Stimulated activated CD4-positive, alpha-beta T cell treated with anti-CD3 and anti-CD28 coated beads, Interleukin-1b, Interleukin-23, amount 100 ng/mL, for 24 hours (primary cell): ENCODE measurements at regions not wholly inside any gene's neighbourhood (a gene's known extent, or its start where the extent isn't known, plus 50 kb on each side); places are given as distances from the start of the nearest gene placed in this dataset.
A peak's percentile ranks its signal among the peaks of the same experiment; 100 is the strongest.
"Not testable (repeated sequence)": the region's sequence is repeated elsewhere in the genome, so short reads cannot be mapped to it uniquely, and the experiment has no call there.

Source experiments
- DNase-seq, 4 experiments: peaks; one replicate each; pipeline ENCODE4 v3.0.0-alpha.2; 2020; ENCODE audit warnings: low read depth in 4 of 4, low spot score in 1 of 4

DNA sequence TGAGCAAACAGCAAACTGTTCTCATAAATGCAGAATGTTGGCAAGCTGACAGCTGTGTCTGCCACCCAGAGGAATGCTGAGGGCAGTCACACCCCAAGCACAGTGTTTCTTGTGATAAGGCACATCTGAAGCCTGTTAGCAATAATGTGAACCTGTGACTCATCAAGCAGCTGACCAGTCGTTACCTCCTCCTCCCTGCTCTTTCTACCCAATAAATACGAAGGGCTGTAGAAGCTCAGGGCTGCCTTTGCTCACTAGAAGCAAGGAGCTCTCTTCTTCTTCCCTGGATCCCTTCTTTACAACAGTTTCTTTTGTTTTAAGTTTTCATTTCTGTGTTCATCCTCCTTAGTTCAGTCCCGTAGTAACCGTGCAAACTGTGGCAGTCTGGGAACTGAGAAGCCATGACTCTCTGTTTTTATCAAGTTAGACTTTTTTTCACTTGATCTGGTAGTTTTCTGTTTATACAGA, 160.3 kb upstream of the ZNF184 start:
- DNase-seq = not testable (repeated sequence)

DNA sequence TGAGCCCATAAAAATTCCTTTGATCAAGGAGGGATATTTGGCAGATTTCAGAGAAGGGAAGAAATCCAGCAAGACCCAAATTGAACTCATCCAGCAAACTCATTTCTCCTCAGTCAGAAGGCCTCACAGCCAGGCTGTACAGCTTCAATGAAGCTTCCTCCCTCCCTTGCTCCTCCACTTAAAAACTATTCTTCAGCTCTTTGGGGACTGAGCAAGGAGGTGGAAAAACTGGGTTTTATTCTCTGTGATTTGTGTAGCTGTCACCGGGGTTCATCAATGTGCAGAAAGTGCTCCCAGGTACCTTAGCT, 158.7 kb upstream of the ZNF184 start:
- DNase-seq = no peak

DNA sequence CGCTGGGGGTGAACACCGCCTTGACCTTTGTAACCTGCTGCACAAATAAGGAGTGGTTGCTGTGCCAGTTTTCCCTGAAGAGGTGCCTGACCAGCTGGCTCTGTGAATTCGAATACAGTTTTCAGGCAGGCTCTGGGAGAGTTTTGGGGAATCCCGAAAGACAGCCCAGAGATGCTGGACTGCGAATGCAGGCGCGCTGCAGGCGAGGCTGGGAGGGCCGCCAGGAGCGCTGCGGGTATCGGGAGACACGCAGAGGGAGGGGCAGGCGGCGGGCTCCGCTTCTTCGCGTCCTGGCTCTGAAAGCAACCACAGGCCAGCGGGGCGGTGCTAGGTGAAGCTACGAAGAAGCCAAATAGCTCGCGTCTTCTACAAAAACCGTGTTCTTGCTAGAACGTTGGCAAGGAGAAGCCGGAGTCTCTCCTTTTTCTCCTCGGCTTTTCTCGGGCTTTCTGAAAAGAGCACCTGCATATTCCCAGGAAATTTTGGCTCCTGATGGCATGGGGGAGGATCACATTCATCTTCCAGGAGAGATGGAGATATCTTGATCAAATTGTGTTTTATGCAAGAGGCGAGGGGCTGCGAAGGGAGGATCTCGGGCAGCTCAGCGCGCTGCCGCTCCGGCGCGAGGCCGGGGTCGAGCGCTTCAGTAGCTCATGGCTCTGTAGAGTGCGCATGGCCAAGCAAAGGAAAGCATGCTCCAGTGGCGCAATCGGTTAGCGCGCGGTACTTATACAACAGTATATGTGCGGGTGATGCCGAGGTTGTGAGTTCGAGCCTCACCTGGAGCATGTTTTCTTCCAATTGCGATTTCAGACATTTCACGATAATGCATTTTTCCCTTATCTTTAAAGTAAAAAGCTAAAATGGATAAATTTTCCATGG, 158.1 kb upstream of the ZNF184 start:
- peak in 3 of 4 experiments; percentile 36 to 58 (median 57) for DNase-seq

DNA sequence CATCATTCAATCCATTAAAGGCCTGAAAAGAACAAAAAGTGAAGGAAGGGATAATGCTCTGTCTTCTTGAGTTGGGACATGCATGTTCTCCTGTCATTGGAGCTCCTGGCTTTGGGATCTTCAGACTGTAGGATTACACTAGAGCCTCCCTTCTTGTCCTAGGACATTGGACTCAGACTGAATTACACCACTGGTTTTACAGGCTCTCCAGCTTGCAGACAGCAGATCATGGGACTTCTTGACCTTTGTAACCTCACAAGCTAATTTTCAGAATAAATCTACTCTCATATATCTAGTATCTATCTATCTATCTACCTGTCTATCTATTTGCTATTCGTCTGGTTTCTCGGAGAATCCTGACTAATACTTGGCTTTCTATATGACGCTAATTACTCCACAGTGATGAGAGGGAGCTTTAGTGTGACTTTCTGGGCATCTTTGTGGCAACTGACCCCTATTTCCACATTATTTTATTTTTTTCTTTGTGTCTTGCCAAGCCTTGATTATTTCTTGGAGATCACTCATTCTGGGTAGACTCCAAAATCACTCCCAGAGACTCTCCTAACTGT, 151.9 kb upstream of the ZNF184 start:
- DNase-seq = no peak

DNA sequence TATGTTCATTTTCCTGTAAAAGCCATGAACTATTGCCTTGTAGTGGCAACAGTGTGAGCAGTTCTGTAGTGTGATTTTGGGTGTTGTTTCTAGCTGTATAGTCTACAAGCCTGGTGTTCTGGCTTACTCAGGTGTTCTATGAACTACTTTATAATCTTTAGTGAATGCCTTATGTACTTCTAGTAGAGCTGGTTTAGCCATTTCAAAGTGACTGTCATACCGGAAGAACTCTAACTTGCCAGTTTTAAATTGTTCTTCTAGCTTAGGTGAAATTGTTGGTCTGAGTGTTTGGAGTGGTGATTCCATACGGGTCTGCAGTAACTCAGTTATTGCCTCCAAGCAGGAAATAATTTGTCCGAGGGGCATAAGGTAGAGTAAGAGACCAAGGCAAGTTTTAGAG, 150.2 kb upstream of the ZNF184 start:
- no peak for DNase-seq

DNA sequence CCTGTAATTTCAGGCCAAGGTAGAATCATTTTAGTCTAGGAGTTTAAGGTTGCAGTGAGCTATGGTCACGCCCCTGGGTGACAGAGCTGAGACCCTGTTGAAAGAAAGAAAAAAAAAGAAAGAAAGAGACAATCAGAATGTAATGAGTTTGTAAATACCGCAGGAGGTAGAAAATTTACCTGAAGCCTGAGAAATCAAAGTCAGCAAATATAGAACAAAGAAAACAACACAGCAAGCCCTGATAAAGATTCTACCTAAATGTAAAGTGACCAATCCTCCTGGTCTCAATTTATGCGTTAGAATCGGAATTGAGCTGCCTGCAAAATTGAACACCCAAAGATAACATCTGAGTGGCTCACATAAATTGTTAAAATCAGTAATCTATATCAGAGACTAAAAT, 146.5 kb upstream of the ZNF184 start:
- no peak for DNase-seq

DNA sequence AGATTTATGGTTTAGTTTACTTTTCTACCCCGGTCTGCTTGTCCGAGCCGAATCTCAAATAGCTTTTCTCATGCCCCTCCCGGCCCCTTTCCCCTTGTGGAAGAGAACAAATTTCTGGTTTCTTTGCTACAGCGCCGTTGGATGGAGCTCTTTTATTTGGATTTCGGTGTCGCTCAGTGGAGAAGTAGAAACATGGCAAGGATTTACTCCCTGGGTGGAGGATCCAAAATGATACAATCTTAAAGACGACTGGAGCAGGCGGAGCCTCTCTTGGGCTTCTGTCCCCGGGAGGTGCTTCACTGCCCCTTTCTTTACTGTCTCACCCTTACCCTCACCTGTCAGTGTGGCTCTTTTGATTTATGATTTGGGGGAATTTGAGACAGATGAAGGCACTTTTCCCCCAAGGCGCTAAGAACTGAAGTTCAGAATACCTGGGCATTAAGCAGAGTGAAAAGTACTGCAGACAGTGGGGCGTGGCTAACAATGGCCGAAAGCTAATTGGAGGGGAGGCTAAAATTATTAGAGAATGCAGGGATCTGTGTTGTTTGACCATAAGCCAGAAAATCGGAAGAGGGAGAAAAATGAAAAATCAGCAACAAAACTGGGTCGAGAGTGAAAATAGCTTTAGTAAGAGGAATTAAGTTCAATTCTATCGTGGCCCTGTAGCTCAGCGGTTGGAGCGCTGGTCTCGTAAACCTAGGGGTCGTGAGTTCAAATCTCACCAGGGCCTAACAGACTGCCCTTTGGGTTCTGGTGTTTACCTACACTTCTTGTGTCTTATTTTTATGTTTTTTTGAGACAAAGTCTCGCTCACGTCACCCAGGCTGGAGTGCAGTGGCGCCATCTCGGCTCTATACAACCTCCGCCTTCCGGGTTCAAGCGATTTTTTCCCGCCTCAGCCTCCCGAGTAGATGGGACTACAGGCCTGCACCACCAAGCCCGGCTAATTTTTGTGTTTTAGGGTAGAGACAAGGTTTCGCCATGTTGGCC, 145.1 kb upstream of the ZNF184 start:
- peak in 1 of 4 experiments; percentile 7 for DNase-seq

DNA sequence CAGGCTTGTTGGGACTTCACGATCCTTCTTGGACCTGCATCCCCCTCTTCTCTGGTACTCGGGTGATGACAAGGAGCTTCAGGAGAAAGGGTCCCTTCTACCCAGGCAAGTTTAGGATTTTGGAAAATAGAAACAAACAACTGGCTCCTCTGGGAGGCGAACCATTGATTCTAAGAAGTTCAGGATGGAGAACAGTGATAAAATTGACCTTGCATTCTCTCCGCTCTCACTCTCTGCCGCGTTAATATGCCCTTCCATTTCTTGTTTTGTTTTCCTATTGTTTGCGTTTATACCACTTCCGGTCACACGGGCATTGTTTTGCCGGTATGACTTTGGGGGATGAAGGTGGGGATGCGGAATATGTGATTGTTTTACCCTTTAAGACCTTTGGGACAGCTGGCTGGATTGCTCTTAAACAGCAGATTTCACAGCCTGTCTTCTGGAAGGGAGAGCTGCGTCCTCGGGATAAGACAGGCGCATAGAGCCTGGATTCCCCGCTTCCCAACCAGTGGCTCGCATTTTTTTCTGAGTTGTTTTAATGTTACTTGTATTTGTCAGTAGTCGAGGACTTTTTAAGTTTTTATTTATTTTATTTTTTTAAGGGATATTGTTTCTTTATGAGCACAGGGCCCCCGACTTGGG, 144.3 kb upstream of the ZNF184 start:
- DNase-seq = no peak

DNA sequence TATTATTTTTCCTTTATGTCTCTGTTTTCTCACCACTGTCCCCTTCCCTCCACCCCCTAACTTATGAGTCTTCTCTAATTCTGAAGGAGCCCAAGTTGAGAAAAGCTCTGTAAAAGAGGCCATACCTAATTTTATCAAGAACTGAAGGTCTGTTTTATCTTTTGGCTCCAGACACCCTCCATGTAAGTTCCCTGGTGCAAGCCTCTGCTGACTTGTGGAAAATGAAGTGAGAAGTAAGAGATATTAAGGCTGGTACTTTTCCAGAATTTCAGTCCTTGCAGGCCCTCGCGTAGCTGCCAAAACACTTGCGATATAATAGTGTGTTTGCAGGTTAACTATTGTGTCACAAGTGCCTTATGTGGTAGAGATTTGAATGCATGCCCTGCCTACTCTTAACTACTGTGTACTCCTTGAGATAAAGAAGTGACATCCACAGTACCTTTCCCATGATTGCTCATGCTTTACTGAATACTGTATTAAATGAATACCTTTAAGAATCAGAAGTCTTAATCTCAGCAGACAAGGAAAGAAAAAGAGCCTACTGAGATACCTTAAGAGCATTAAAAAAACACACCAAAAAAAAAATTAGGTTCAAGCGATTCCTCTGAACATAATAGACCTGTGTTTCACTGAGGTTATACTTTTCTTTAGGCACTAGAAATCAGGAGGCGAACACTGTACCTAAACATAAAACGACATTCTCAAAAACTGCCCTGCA, 143.6 kb upstream of the ZNF184 start:
- DNase-seq = no peak

DNA sequence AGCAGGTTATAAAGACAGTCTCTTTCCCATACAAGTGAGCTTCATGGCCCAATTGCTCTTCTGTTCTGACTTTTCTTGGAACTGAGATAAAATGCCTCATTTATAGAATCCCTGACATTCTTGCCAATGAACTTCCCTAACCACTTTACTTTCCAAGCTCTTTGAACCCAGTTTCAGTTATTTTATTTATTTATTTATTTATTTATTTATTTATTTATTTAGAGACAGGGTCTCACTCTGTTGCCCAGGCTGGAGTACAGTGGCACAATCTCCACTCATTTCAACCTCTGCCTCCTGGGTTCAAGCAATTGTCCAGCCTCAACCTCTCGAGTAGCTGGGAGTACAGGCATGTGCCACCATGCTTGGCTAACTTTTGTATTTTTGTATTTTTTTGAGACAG, 138.5 kb upstream of the ZNF184 start:
- no peak for DNase-seq

DNA sequence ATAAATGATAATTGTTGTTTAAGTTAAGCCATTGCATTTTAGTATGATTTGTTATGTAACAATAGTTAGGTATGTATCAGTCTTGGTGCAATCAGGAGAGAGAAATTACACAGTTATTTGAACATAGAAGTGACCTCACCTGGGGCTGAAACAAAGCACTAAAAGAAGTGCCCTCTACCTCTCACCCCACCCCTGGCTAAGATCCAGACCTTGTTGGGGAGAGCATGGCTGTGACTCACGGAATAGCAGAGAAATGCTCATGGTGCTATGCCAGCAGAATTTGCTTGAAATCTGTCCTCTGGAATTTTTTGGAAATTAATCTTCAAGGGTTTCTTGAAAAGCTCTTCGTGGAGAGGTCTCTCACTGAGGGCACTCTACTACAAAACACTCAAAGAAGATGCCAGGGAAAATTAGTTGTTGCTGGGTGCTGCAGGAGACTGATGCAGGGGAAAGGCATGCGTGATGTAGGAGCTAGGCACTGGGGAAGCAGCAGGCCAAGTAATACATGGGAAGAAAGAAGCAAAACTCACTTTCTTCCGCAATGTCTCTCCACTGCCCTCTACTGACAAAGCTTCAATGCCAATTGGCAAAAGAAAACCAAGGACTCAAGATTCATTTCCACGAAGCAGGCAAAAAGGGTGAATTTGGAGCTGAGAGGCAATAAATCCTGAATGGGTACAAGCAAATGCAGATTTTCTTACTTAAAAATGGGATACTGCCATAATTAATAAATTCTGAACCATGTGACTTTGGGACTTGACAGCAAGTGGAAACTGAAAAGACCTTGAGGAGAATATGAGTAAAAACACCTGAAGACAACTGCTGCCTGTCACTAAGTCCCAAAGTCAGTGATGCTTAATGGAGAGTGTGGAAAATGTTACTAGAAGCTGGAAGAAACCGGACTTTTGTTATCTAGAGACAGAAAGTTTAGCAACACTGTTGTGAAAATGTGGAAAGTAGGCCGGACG, 136.3 kb upstream of the ZNF184 start:
- DNase-seq = no peak

DNA sequence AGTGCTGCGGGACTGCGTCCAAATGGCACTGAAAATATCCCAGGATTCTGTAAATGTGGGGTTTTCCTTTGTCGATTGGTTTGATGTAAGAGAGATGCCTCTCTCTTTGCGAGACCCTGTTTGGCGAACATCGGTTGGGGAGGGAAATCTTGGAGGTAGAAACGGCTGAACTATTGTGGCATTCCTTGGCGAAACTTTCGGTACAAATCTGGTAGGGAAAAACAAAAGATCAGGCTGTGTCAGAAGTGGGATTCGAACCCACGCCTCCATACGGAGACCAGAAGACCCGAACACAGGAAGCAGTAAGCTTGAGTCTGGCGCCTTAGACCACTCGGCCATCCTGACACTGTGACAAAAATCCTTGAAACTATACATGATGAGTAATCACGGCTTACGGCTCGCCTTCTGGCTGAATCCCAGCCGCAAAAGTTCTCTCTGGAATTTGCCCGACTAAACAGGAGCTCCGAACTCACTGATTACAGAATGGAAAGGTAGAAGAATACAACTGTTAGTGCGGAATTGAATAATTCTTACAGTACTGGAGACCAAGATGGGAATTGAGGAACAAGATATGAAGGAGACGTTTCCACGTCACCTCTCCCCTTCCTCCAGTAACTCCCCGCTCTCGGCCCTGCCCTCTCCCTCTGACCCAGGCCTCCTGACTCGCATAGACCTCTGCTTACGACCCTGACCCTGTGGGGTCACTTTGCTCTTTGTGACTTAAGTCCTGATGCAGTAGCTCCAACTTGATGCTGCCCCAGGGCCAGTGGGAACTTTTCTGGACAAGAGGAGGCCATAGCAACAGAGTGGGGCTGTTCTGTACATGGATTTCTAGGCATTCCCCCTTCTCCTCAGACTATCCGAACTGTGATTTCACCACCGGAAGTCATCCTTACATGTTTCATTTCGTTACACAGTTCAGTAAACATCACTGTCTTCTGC, 132.8 kb upstream of the ZNF184 start:
- no peak for DNase-seq

DNA sequence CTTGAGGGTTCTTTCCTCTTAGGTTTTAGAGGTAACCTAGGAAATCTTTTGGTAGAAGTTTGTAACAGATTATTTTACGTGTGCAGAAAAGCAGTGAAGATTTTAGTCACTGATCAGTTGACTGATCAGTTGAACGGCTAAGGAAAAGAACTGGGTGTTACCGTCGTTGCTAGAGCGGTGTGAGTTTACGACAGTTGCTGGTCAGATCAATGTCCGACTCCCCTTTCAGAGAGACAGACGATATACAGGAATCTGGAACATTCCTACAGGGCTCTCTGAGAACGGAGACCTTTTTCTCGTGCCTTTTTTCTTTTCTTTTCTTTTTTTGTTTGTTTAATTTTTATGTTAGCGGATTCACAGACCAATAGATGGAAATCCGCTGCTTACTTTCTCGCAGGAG, 132.1 kb upstream of the ZNF184 start:
- DNase-seq = no peak

DNA sequence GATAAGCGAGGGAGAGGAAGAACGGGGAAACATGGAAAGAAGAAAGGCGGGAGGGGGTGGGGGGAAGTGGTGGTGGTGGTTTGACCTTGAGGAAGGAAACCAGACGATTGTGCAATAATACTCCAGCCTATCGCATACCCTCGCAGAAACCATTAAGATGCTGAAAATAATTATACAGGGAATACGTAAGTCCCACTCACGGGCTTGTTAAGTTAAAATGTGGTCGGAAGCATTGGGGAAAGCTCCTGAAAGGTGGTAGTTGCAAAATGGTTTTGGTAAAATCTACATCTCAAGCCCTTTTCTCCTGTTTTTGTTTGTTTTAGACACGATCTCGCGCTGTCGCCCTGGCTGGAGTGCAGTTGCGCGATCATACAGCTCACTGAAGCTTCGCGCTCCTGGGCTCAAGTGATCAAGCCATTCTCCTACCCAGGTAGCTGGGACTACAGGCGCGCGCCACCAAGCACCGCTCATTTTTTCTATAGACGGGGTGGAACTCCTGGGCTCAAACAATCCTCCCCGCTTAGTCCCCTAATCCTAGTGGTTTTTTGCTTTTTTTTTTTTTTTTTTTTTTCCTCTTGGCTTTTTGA, 128.9 kb upstream of the ZNF184 start:
- DNase-seq = no peak

DNA sequence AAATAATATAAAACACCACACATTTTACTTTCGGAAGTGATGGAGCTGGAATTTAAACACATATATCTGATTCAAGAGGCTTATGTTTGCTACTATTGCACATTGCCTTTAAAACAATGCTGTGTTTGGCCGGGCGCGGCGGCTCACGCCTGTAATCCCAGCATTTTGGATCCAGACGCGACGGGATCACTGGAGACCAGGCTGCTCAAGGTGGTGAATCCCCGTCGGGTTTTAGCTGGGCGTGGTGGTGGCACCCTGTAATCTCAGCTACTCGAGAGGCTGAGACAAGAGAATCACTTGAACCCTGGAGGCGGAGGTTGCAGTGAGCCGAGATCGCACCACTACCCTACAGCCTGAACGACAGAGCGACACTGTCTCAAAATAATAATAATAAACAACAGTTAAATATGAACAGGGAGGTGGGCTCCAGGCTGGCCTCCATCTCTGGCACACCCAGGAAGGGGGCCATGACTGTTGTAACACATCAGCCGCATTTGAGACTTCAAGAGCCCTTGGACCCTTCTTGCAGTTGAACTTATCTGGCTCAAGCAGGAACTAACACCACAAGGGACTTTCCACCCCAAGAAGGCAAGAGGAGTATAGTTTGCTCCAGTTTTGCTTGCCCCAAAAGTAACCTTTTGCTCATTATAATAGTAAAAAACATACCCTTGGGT, 127.1 kb upstream of the ZNF184 start:
- DNase-seq = no peak

DNA sequence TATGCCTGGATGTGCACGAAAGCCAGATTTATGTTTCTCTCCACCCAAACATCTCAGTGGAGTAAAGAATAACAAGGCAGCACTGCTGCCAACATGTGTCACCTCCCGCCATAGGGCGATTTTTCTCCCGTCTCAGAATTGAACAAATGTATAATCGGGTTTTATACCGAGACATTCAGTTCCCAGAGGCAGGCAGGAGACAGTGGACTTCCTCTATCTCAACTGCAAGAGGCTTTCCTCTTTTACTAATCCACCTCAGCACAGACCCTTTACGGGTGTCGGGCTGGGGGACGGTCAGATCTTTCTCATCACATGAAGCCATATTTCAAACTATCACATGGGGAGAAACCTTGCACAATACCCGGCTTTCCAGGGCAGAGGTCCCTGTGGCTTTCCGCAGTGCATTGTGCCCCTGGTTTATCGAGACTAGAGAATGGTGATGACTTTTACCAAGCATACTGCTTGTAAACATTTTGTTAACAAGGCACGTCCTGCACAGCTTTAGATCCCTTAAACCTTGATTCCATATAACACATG, 124.2 kb upstream of the ZNF184 start:
- DNase-seq = not testable (repeated sequence)

DNA sequence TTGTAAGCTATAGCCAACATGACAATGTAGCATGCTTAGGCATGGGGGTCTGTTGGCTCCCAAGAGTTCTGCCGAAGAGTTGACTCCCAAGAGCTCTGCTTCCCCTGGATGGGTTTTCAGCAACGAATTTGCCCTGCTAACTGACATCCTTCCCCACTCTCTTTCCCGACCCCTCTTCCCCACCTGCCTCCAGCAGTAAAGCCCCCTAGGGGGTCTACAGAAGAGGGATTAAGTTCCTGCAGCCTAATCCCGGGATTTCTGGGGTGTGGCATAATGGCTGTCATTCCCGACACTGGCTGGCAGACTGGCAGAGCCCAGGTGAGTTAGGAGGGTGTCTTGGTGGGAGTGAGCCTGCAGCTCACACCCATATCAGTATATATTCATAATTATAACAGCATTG, 121.0 kb upstream of the ZNF184 start:
- no peak for DNase-seq
